Lower leg skin (tissue), 3 donors: ENCODE measurements at regions not wholly inside any gene's neighbourhood (a gene's known extent, or its start where the extent isn't known, plus 50 kb on each side); places are given as distances from the start of the nearest gene placed in this dataset.

Experiments
- CTCF ChIP-seq, 3 donors: fragments of 450-650 bp; IDR thresholded peaks; one replicate each; pipeline ENCODE4 v1.5.1; 2016; ENCODE audit warnings: antibody characterized with exemption in 3 of 3, mild to moderate bottlenecking in 3 of 3, moderate library complexity in 2 of 3
- POLR2A ChIP-seq, 2 donors: fragments of 450-650 bp; IDR thresholded peaks; one replicate each; pipeline ENCODE4 v1.6.1; 2016 to 2017; ENCODE audit warnings: antibody characterized with exemption in 2 of 2, mild to moderate bottlenecking in 1 of 2, moderate library complexity in 1 of 2

- TF ChIP-seq CTCF (IDR thresholded peaks at IDR 0.05) (no peak), POLR2A (IDR thresholded peaks at IDR 0.05) (no peak)
Measured at GRCh38 chr5:133898440-133898839, 70.0 kb downstream of the C5orf15 start.
